ENCODE measurements at regions not wholly inside any gene's neighbourhood (a gene's known extent, or its start where the extent isn't known, plus 50 kb on each side); places are given as distances from the start of the nearest gene placed in this dataset.

- Histone ChIP-seq H3K27me3 (ENCODE audit: insufficient read depth, insufficient read length) (no peaks in the 10 kb centered on the region), H3K4me3 (ENCODE audit: insufficient read length, low read depth) (no peak overlapping the region), H3K4me1 (ENCODE audit: insufficient read depth, insufficient read length) (no peaks in the 10 kb centered on the region), H3K9me3 (ENCODE audit: insufficient read depth, low read length) (peaks cover 8% of the 10 kb centered on the region; the same call in 1 of the 2 replicates), H3K36me3 (ENCODE audit: insufficient read depth, insufficient read length, low read length) (no peaks in the 10 kb centered on the region), H3K9ac (ENCODE audit: insufficient read length, low read depth) (no peak overlapping the region)
- no peak for DNase-seq (ENCODE audit: low read depth, low spot score)
- TF ChIP-seq SUZ12 (IDR thresholded peaks at IDR 0.05; ENCODE audit: extremely low read depth, insufficient read depth, insufficient read length) (no peak), YY1 (IDR thresholded peaks at IDR 0.05; ENCODE audit: insufficient read depth, insufficient read length) (no peak), ZNF274 (IDR thresholded peaks at IDR 0.05; ENCODE audit: low read depth, low read length) (no peak)
Measured at GRCh38 chr2:23237147-23237546, 147.8 kb upstream of the KLHL29 start.

GRCh38 chr2:23238011-23238657 is 146.8 kb upstream of the KLHL29 start:
- TF ChIP-seq YY1 (IDR thresholded peaks at IDR 0.05; ENCODE audit: insufficient read depth, insufficient read length), result no peak
- TF ChIP-seq SUZ12 (IDR thresholded peaks at IDR 0.05; ENCODE audit: extremely low read depth, insufficient read depth, insufficient read length), result no peak
- no peak for TF ChIP-seq ZNF274 (IDR thresholded peaks at IDR 0.05; ENCODE audit: low read depth, low read length)
- Histone ChIP-seq H3K4me3 (ENCODE audit: insufficient read length, low read depth) (no peak overlapping the region), H3K9ac (ENCODE audit: insufficient read length, low read depth) (no peak overlapping the region), H3K27me3 (ENCODE audit: insufficient read depth, insufficient read length) (no peaks in the 10 kb centered on the region), H3K36me3 (ENCODE audit: insufficient read depth, insufficient read length, low read length) (no peaks in the 10 kb centered on the region), H3K9me3 (ENCODE audit: insufficient read depth, low read length) (no peaks in the 10 kb centered on the region; the same call in 1 of the 2 replicates), H3K4me1 (ENCODE audit: insufficient read depth, insufficient read length) (no peaks in the 10 kb centered on the region)
- no peak for DNase-seq (ENCODE audit: low read depth, low spot score)

GRCh38 chr2:23239374-23239773 is 145.6 kb upstream of the KLHL29 start:
- Histone ChIP-seq H3K4me1 (ENCODE audit: insufficient read depth, insufficient read length) (no peaks in the 10 kb centered on the region), H3K9ac (ENCODE audit: insufficient read length, low read depth) (no peak overlapping the region), H3K9me3 (ENCODE audit: insufficient read depth, low read length) (no peaks in the 10 kb centered on the region; the same call in 1 of the 2 replicates), H3K4me3 (ENCODE audit: insufficient read length, low read depth) (no peak overlapping the region), H3K36me3 (ENCODE audit: insufficient read depth, insufficient read length, low read length) (no peaks in the 10 kb centered on the region), H3K27me3 (ENCODE audit: insufficient read depth, insufficient read length) (no peaks in the 10 kb centered on the region)
- no peak for TF ChIP-seq ZNF274 (IDR thresholded peaks at IDR 0.05; ENCODE audit: low read depth, low read length)
- no peak for TF ChIP-seq SUZ12 (IDR thresholded peaks at IDR 0.05; ENCODE audit: extremely low read depth, insufficient read depth, insufficient read length)
- no peak for TF ChIP-seq YY1 (IDR thresholded peaks at IDR 0.05; ENCODE audit: insufficient read depth, insufficient read length)
- no peak for DNase-seq (ENCODE audit: low read depth, low spot score)

- no peak for TF ChIP-seq ZNF274 (IDR thresholded peaks at IDR 0.05; ENCODE audit: low read depth, low read length)
- no peak for TF ChIP-seq SUZ12 (IDR thresholded peaks at IDR 0.05; ENCODE audit: extremely low read depth, insufficient read depth, insufficient read length)
- no peak for TF ChIP-seq YY1 (IDR thresholded peaks at IDR 0.05; ENCODE audit: insufficient read depth, insufficient read length)
- H3K9me3 ChIP-seq (ENCODE audit: insufficient read depth, low read length), result no peaks in the 10 kb centered on the region; the same call in 1 of the 2 replicates
- no peaks in the 10 kb centered on the region for H3K27me3 ChIP-seq (ENCODE audit: insufficient read depth, insufficient read length)
- H3K4me3 ChIP-seq (ENCODE audit: insufficient read length, low read depth), result no peak overlapping the region
- DNase-seq (ENCODE audit: low read depth, low spot score), result no peak
- no peaks in the 10 kb centered on the region for H3K4me1 ChIP-seq (ENCODE audit: insufficient read depth, insufficient read length)
- H3K9ac ChIP-seq (ENCODE audit: insufficient read length, low read depth), result no peak overlapping the region
- no peaks in the 10 kb centered on the region for H3K36me3 ChIP-seq (ENCODE audit: insufficient read depth, insufficient read length, low read length)
Measured at GRCh38 chr2:23241121-23241520, 143.9 kb upstream of the KLHL29 start.

GRCh38 chr2:23241611-23242245 is 143.3 kb upstream of the KLHL29 start:
- Histone ChIP-seq H3K27me3 (ENCODE audit: insufficient read depth, insufficient read length) (no peaks in the 10 kb centered on the region), H3K4me1 (ENCODE audit: insufficient read depth, insufficient read length) (no peaks in the 10 kb centered on the region), H3K9ac (ENCODE audit: insufficient read length, low read depth) (no peak overlapping the region), H3K36me3 (ENCODE audit: insufficient read depth, insufficient read length, low read length) (no peaks in the 10 kb centered on the region), H3K9me3 (ENCODE audit: insufficient read depth, low read length) (no peaks in the 10 kb centered on the region; the same call in 1 of the 2 replicates), H3K4me3 (ENCODE audit: insufficient read length, low read depth) (no peak overlapping the region)
- no peak for DNase-seq (ENCODE audit: low read depth, low spot score)
- TF ChIP-seq ZNF274 (IDR thresholded peaks at IDR 0.05; ENCODE audit: low read depth, low read length), result no peak
- no peak for TF ChIP-seq SUZ12 (IDR thresholded peaks at IDR 0.05; ENCODE audit: extremely low read depth, insufficient read depth, insufficient read length)
- TF ChIP-seq YY1 (IDR thresholded peaks at IDR 0.05; ENCODE audit: insufficient read depth, insufficient read length), result no peak

- no peaks in the 10 kb centered on the region for H3K27me3 ChIP-seq (ENCODE audit: insufficient read depth, insufficient read length)
- no peaks in the 10 kb centered on the region for H3K4me1 ChIP-seq (ENCODE audit: insufficient read depth, insufficient read length)
- no peak for TF ChIP-seq SUZ12 (IDR thresholded peaks at IDR 0.05; ENCODE audit: extremely low read depth, insufficient read depth, insufficient read length)
- TF ChIP-seq ZNF274 (IDR thresholded peaks at IDR 0.05; ENCODE audit: low read depth, low read length), result no peak
- no peak for TF ChIP-seq YY1 (IDR thresholded peaks at IDR 0.05; ENCODE audit: insufficient read depth, insufficient read length)
- DNase-seq (ENCODE audit: low read depth, low spot score), result no peak
- H3K4me3 ChIP-seq (ENCODE audit: insufficient read length, low read depth), result no peak overlapping the region
- H3K36me3 ChIP-seq (ENCODE audit: insufficient read depth, insufficient read length, low read length), result no peaks in the 10 kb centered on the region
- no peaks in the 10 kb centered on the region; the same call in 1 of the 2 replicates for H3K9me3 ChIP-seq (ENCODE audit: insufficient read depth, low read length)
- H3K9ac ChIP-seq (ENCODE audit: insufficient read length, low read depth), result no peak overlapping the region
Measured at GRCh38 chr2:23243073-23243659, 141.8 kb upstream of the KLHL29 start.

GRCh38 chr2:23244617-23245016 is 140.4 kb upstream of the KLHL29 start:
- no peak for TF ChIP-seq YY1 (IDR thresholded peaks at IDR 0.05; ENCODE audit: insufficient read depth, insufficient read length)
- no peak for TF ChIP-seq SUZ12 (IDR thresholded peaks at IDR 0.05; ENCODE audit: extremely low read depth, insufficient read depth, insufficient read length)
- TF ChIP-seq ZNF274 (IDR thresholded peaks at IDR 0.05; ENCODE audit: low read depth, low read length), result no peak
- Histone ChIP-seq H3K36me3 (ENCODE audit: insufficient read depth, insufficient read length, low read length) (no peaks in the 10 kb centered on the region), H3K9me3 (ENCODE audit: insufficient read depth, low read length) (no peaks in the 10 kb centered on the region; the same call in 1 of the 2 replicates), H3K9ac (ENCODE audit: insufficient read length, low read depth) (no peak overlapping the region), H3K4me1 (ENCODE audit: insufficient read depth, insufficient read length) (no peaks in the 10 kb centered on the region), H3K4me3 (ENCODE audit: insufficient read length, low read depth) (no peak overlapping the region), H3K27me3 (ENCODE audit: insufficient read depth, insufficient read length) (no peaks in the 10 kb centered on the region)
- no peak for DNase-seq (ENCODE audit: low read depth, low spot score)
